CD14-positive monocyte (primary cell): ENCODE measurements at regions not wholly inside any gene's neighbourhood (a gene's known extent, or its start where the extent isn't known, plus 50 kb on each side); places are given as distances from the start of the nearest gene placed in this dataset.

Experiments used
- DNase-seq, 3 donors: peaks; one replicate each; pipeline ENCODE4 v3.0.0-alpha.2; 2011 to 2022
- H2AFZ ChIP-seq: 2 replicates; pipeline ENCODE4 v1.6.0; 2012; ENCODE audit warnings: mild to moderate bottlenecking, low read depth, low read length, inconsistent platforms; ENCODE audit not compliant: insufficient read depth, poor library complexity, severe bottlenecking
- H3K27ac ChIP-seq, 2 donors: 1 replicate in 1 of 2; 2 replicates in 1 of 2; pipeline ENCODE4 v1.5.1; 2012 to 2013; ENCODE audit warnings: low read length in 2 of 2, control low read depth in 1 of 2, inconsistent platforms in 1 of 2, low read depth in 1 of 2, mild to moderate bottlenecking in 1 of 2
- H3K27me3 ChIP-seq, 2 donors: one replicate each; pipeline versions ENCODE4 v1.6.0 to v1.6.1; 2011 to 2013; ENCODE audit warnings: low read length in 2 of 2; ENCODE audit not compliant: control insufficient read depth in 2 of 2, insufficient read depth in 2 of 2
- H3K36me3 ChIP-seq, 2 donors: replicated peaks in 1 of 2; 1 replicate in 1 of 2; 2 replicates in 1 of 2; pipeline versions ENCODE4 v1.5.1 to v1.6.1; 2012 to 2013; ENCODE audit warnings: low read length in 2 of 2, control low read depth in 1 of 2, inconsistent platforms in 1 of 2, mild to moderate bottlenecking in 1 of 2; ENCODE audit not compliant: insufficient read depth in 2 of 2, control insufficient read depth in 1 of 2
- H3K4me1 ChIP-seq, 2 donors: 1 replicate in 1 of 2; 2 replicates in 1 of 2; pipeline versions ENCODE4 v1.5.1 to v1.6.1; 2012 to 2013; ENCODE audit warnings: low read length in 2 of 2, control low read depth in 1 of 2, inconsistent platforms in 1 of 2, mild to moderate bottlenecking in 1 of 2, moderate library complexity in 1 of 2; ENCODE audit not compliant: insufficient read depth in 2 of 2, control insufficient read depth in 1 of 2
- H3K4me2 ChIP-seq: replicated peaks from 2 replicates; pipeline ENCODE3; 2012; ENCODE audit warnings: low read length, moderate library complexity, mild to moderate bottlenecking; ENCODE audit not compliant: poor library complexity, severe bottlenecking; ENCODE audit errors: extremely low read depth
- H3K4me3 ChIP-seq, 3 experiments: fragments of 200-600 bp in 1 of 3; sonication (generic) in 1 of 3; replicated peaks in 1 of 3; 1 replicate in 2 of 3; 2 replicates in 1 of 3; pipeline ENCODE4 v1.5.1; 2011 to 2013; ENCODE audit warnings: low read length in 3 of 3, mild to moderate bottlenecking in 3 of 3, control low read depth in 2 of 3, low read depth in 2 of 3, inconsistent platforms in 1 of 3, moderate library complexity in 1 of 3
- H3K79me2 ChIP-seq: 2 replicates; pipeline ENCODE4 v1.6.0; 2012; ENCODE audit warnings: mild to moderate bottlenecking, control low read depth, inconsistent platforms, low read length, moderate library complexity; ENCODE audit not compliant: insufficient read depth
- H3K9ac ChIP-seq: 2 replicates; pipeline ENCODE4 v1.6.0; 2017; ENCODE audit warnings: low read length, mild to moderate bottlenecking; ENCODE audit not compliant: insufficient read depth, poor library complexity, severe bottlenecking
- H3K9me3 ChIP-seq, 2 donors: replicated peaks in 1 of 2; 1 replicate in 1 of 2; 2 replicates in 1 of 2; pipeline versions ENCODE4 v1.5.1 to v1.6.1; 2012 to 2013; ENCODE audit warnings: low read length in 2 of 2, control low read depth in 1 of 2; ENCODE audit not compliant: control insufficient read depth in 1 of 2, insufficient read depth in 1 of 2
- H4K20me1 ChIP-seq: 2 replicates; pipeline ENCODE4 v1.6.0; 2012; ENCODE audit warnings: mild to moderate bottlenecking, low read length, control low read depth, moderate library complexity; ENCODE audit not compliant: insufficient read depth
- H3K27ac Mint-ChIP-seq, 7 donors: one replicate each; pipeline ENCODE4 v1.8.0; 2020; ENCODE audit warnings: mild to moderate bottlenecking in 7 of 7, mixed read lengths in 7 of 7, moderate library complexity in 6 of 7, inconsistent platforms in 2 of 7
- H3K27me3 Mint-ChIP-seq, 3 donors: one replicate each; pipeline ENCODE4 v1.8.0; 2021 to 2022; ENCODE audit warnings: low read depth in 3 of 3, mild to moderate bottlenecking in 3 of 3, mixed read lengths in 3 of 3, moderate library complexity in 3 of 3, inconsistent platforms in 1 of 3
- H3K36me3 Mint-ChIP-seq, 2 donors: one replicate each; pipeline ENCODE4 v1.8.0; 2020; ENCODE audit warnings: mixed read lengths in 2 of 2, inconsistent platforms in 1 of 2, mild to moderate bottlenecking in 1 of 2
- H3K4me1 Mint-ChIP-seq: one replicate; pipeline ENCODE4 v1.8.0; 2020; ENCODE audit warnings: mild to moderate bottlenecking, mixed read lengths
- H3K4me3 Mint-ChIP-seq, 2 donors: one replicate each; pipeline ENCODE4 v1.8.0; 2020; ENCODE audit warnings: mild to moderate bottlenecking in 2 of 2, mixed read lengths in 2 of 2, moderate library complexity in 1 of 2
- H3K9me3 Mint-ChIP-seq, 7 donors: one replicate each; pipeline ENCODE4 v1.8.0; 2020 to 2022; ENCODE audit warnings: mixed read lengths in 7 of 7, mild to moderate bottlenecking in 6 of 7, moderate library complexity in 6 of 7, inconsistent platforms in 2 of 7
- WGBS: methylation state at CpG from one replicate; pipeline ENCODE4 v1.1.5; 2013; ENCODE audit warnings: missing lambda C conversion rate; ENCODE audit not compliant: insufficient coverage; 5-methylcytosine and 5-hydroxymethylcytosine counted together
- intact Hi-C, 2 donors: fragments of 100-400 bp; cut with micrococcal nuclease; formaldehyde crosslinking; loops; one replicate each; pipeline versions ENCODE4 v1.15.0 to v1.15.1; 2023
- TF ChIP-seq, protein P1 (sequence below): fragments of 200-600 bp; IDR thresholded peaks from one replicate; pipeline ENCODE4 v1.8.0; 2022; ENCODE audit warnings: antibody characterized with exemption, mild to moderate bottlenecking

DNA sequence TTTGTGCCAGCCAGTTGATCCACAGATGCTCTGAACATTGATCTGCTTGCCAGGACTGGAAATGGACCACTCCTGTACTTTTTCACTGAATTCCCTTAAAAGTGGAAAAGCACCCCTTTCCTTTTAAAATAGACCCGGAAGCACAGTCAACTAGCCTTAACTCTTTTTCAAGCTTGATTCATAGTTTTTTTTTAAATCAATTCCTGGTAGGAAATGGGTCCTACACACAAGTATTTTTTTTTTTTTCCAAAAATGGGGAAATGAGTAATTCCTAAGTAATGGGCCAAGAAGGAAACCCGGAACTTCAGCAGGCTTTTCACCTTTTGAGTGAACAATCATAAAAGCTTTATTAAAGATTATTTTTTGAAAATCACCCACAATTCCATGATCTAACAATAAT, 234.4 kb upstream of the ADAMTS9 start:
- TF ChIP-seq, protein P1, sequence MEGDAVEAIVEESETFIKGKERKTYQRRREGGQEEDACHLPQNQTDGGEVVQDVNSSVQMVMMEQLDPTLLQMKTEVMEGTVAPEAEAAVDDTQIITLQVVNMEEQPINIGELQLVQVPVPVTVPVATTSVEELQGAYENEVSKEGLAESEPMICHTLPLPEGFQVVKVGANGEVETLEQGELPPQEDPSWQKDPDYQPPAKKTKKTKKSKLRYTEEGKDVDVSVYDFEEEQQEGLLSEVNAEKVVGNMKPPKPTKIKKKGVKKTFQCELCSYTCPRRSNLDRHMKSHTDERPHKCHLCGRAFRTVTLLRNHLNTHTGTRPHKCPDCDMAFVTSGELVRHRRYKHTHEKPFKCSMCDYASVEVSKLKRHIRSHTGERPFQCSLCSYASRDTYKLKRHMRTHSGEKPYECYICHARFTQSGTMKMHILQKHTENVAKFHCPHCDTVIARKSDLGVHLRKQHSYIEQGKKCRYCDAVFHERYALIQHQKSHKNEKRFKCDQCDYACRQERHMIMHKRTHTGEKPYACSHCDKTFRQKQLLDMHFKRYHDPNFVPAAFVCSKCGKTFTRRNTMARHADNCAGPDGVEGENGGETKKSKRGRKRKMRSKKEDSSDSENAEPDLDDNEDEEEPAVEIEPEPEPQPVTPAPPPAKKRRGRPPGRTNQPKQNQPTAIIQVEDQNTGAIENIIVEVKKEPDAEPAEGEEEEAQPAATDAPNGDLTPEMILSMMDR: no peak
- WGBS: no CpG with 5 or more reads among the region's 2 CpGs
- intact Hi-C loops: no loop called here
- peaks cover 0 to 3% (median 0%) of the 10 kb centered on the region in 3 donors for H3K27me3 Mint-ChIP-seq
- no peaks in the 10 kb centered on the region for H3K36me3 Mint-ChIP-seq
- H2AFZ ChIP-seq: no peak overlapping the region
- DNase-seq: no peak
- H3K27ac Mint-ChIP-seq: no peak overlapping the region
- no peaks in the 10 kb centered on the region for H3K27me3 ChIP-seq
- H3K4me1 ChIP-seq: no peaks in the 10 kb centered on the region
- H3K27ac ChIP-seq: no peak overlapping the region
- H4K20me1 ChIP-seq: no peaks in the 10 kb centered on the region
- H3K9me3 Mint-ChIP-seq: peaks cover 0 to 4% (median 0%) of the 10 kb centered on the region in 7 donors
- no peaks in the 10 kb centered on the region for H3K36me3 ChIP-seq
- no peaks in the 10 kb centered on the region for H3K9me3 ChIP-seq
- H3K4me3 ChIP-seq: no peak overlapping the region
- H3K9ac ChIP-seq: no peak overlapping the region
- no peaks in the 10 kb centered on the region for H3K4me1 Mint-ChIP-seq
- H3K4me2 ChIP-seq: no peak overlapping the region
- no peak overlapping the region for H3K4me3 Mint-ChIP-seq
- H3K79me2 ChIP-seq: no peaks in the 10 kb centered on the region

DNA sequence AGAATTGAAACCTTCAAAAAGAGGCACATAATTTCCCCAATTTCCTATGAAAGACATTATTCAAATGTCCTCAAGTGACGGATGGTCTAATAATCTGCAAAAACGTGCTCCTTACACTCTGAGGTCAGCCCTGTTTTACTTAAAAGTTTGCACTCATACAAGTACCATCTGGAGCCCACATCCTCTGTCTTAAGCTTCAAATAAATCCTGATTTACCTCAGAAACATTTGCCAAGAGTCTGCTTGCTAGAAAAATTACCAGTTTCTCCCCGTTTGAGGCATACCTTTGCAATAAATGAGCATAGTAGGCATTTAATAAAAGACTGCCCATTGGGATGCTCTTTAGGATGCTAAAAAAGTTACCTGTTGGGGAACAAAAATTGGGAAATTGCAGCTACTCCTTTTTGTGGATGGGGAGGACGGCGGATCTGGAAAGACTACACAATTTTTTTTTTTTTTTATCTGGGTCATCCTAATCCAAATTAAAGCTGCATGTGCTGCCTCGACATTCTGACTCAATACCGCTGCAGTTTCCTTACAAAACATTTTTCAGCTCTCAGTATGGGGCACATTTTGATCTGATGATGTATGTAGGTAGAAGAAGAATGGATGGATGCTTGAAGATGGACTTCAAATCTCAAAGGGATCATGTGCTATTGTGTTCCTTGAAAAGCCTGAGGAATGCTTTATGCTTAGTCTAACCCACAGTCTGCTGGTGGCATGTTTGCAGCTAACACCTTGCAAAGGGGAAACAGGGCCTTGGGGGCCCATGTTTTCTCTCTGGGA, 233.7 kb upstream of the ADAMTS9 start:
- no peaks in the 10 kb centered on the region for H3K4me1 ChIP-seq
- H3K4me3 Mint-ChIP-seq: no peak overlapping the region
- no peak for DNase-seq
- 61% methylated on average over 3 of the region's 7 CpGs for WGBS
- H3K27ac ChIP-seq: no peak overlapping the region
- no peaks in the 10 kb centered on the region for H3K79me2 ChIP-seq
- peaks cover 0 to 4% (median 0%) of the 10 kb centered on the region in 7 donors for H3K9me3 Mint-ChIP-seq
- no peaks in the 10 kb centered on the region for H3K36me3 Mint-ChIP-seq
- no peak overlapping the region for H3K4me3 ChIP-seq
- no peaks in the 10 kb centered on the region for H3K36me3 ChIP-seq
- intact Hi-C loops: no loop called here
- H3K9ac ChIP-seq: no peak overlapping the region
- H3K4me1 Mint-ChIP-seq: no peaks in the 10 kb centered on the region
- H4K20me1 ChIP-seq: no peaks in the 10 kb centered on the region
- H3K9me3 ChIP-seq: peaks cover 0 to 3% of the 10 kb centered on the region in 2 donors
- no peak overlapping the region for H3K27ac Mint-ChIP-seq
- TF ChIP-seq, protein P1: no peak
- H3K27me3 Mint-ChIP-seq: peaks cover 0 to 3% (median 0%) of the 10 kb centered on the region in 3 donors
- no peak overlapping the region for H2AFZ ChIP-seq
- H3K4me2 ChIP-seq: no peak overlapping the region
- no peaks in the 10 kb centered on the region for H3K27me3 ChIP-seq
